ENCODE measurements at regions not wholly inside any gene's neighbourhood (a gene's known extent, or its start where the extent isn't known, plus 50 kb on each side); places are given as distances from the start of the nearest gene placed in this dataset.

GRCh38 chr6:7664003-7664402, 61.9 kb upstream of the BMP6 start:
- no peak for DNase-seq (ENCODE audit: low read depth)
- TF ChIP-seq CTCF (IDR thresholded peaks at IDR 0.05; ENCODE audit: low read depth, low read length) = no peak
- TF ChIP-seq MAX (IDR thresholded peaks at IDR 0.05; ENCODE audit: low read depth, low read length) = no peak
- no peak for TF ChIP-seq POLR2A (IDR thresholded peaks at IDR 0.05; ENCODE audit: extremely low read depth, insufficient read length)
- TF ChIP-seq MYC (IDR thresholded peaks at IDR 0.05; ENCODE audit: low read depth, low read length) = no peak
- no peak overlapping the region for H3K4me3 ChIP-seq (ENCODE audit: low read depth, low read length)

- TF ChIP-seq POLR2A (IDR thresholded peaks at IDR 0.05; ENCODE audit: extremely low read depth, insufficient read length) (no peak), CTCF (IDR thresholded peaks at IDR 0.05; ENCODE audit: low read depth, low read length) (no peak), MYC (IDR thresholded peaks at IDR 0.05; ENCODE audit: low read depth, low read length) (no peak), MAX (IDR thresholded peaks at IDR 0.05; ENCODE audit: low read depth, low read length) (no peak)
Measured at GRCh38 chr6:7668936-7669335, 57.0 kb upstream of the BMP6 start.

GRCh38 chr6:7669742-7670141, 56.2 kb upstream of the BMP6 start:
- peak; percentile 16 for TF ChIP-seq CTCF (IDR thresholded peaks at IDR 0.05; ENCODE audit: low read depth, low read length)
- TF ChIP-seq POLR2A (IDR thresholded peaks at IDR 0.05; ENCODE audit: extremely low read depth, insufficient read length) = no peak
- H3K4me3 ChIP-seq (ENCODE audit: low read depth, low read length) = no peak overlapping the region
- DNase-seq (ENCODE audit: low read depth) = peak; percentile 29

More at GRCh38 chr6:7668936-7669335, 57.0 kb upstream of the BMP6 start:
- no peak overlapping the region for H3K4me3 ChIP-seq (ENCODE audit: low read depth, low read length)
- DNase-seq (ENCODE audit: low read depth) = peak; percentile 21

GRCh38 chr6:7671076-7671475, 54.8 kb upstream of the BMP6 start:
- no peak overlapping the region for H3K4me3 ChIP-seq (ENCODE audit: low read depth, low read length)
- no peak for DNase-seq (ENCODE audit: low read depth)
- TF ChIP-seq MYC (IDR thresholded peaks at IDR 0.05; ENCODE audit: low read depth, low read length) (no peak), CTCF (IDR thresholded peaks at IDR 0.05; ENCODE audit: low read depth, low read length) (no peak), POLR2A (IDR thresholded peaks at IDR 0.05; ENCODE audit: extremely low read depth, insufficient read length) (no peak), MAX (IDR thresholded peaks at IDR 0.05; ENCODE audit: low read depth, low read length) (no peak)

GRCh38 chr6:7671581-7671980, 54.3 kb upstream of the BMP6 start:
- H3K4me3 ChIP-seq (ENCODE audit: low read depth, low read length) = no peak overlapping the region
- no peak for DNase-seq (ENCODE audit: low read depth)
- no peak for TF ChIP-seq CTCF (IDR thresholded peaks at IDR 0.05; ENCODE audit: low read depth, low read length)

- TF ChIP-seq MAX (IDR thresholded peaks at IDR 0.05; ENCODE audit: low read depth, low read length) (no peak), CTCF (IDR thresholded peaks at IDR 0.05; ENCODE audit: low read depth, low read length) (no peak), POLR2A (IDR thresholded peaks at IDR 0.05; ENCODE audit: extremely low read depth, insufficient read length) (no peak), MYC (IDR thresholded peaks at IDR 0.05; ENCODE audit: low read depth, low read length) (no peak)
Measured at GRCh38 chr6:7672066-7673062, 53.5 kb upstream of the BMP6 start.

More at GRCh38 chr6:7672066-7673062, 53.5 kb upstream of the BMP6 start:
- H3K4me3 ChIP-seq (ENCODE audit: low read depth, low read length) = no peak overlapping the region
- DNase-seq (ENCODE audit: low read depth) = no peak

Measured in NB4 (cell line).